ENCODE measurements at regions not wholly inside any gene's neighbourhood (a gene's known extent, or its start where the extent isn't known, plus 50 kb on each side); places are given as distances from the start of the nearest gene placed in this dataset.

DNA sequence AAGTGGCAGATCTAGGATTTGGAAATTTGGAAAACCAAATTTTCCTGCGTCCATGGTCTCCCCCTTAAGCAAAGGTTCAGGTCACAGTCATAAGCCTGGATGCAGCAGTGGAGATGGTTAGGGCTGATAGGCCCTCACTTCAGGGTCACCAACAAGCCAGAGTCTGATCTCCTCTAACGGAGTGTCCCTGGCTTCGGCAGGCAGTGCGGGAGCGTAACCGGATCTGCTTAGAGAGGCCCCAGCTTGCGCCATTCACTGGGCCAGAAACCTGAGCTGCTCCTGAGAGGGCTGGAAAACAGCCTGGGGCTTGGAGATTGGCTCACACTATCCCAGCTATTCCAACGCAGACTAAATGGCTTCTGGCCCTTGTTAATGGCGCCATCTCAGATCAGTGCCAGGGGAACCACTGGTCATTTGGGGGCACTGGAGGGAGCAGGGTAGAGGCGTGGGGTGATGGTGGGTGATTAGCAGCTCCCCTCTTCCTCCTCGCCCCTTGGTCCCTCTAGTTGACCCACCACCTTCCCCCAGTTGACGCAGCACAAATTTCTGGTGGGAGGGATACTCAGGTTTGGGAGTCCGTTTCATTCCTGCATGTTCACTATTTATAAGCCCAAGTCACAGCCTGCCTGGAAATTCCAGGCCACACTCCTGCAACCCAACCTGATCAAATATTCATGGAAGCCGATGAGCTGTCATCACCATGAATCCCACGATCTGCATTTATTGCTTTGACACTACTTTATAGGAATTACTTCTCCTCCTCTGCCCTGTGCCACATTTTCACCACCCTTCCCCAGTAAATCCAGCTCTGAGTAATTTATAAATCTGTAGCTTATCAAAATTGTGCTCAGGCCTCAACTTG, 134.6 kb upstream of the CPEB4 start:
- peak; percentile 64 to 92 for DNase-seq (ENCODE audit: low read depth in 1 of 2, low spot score in 1 of 2)
- no peaks in the 10 kb centered on the region for H3K9me3 ChIP-seq (ENCODE audit: low read depth)
- H3K27ac ChIP-seq = peak overlapping the region; percentile 85
- no peaks in the 10 kb centered on the region for H3K27me3 ChIP-seq
- H3K36me3 ChIP-seq = no peaks in the 10 kb centered on the region
- TF ChIP-seq, protein P1, sequence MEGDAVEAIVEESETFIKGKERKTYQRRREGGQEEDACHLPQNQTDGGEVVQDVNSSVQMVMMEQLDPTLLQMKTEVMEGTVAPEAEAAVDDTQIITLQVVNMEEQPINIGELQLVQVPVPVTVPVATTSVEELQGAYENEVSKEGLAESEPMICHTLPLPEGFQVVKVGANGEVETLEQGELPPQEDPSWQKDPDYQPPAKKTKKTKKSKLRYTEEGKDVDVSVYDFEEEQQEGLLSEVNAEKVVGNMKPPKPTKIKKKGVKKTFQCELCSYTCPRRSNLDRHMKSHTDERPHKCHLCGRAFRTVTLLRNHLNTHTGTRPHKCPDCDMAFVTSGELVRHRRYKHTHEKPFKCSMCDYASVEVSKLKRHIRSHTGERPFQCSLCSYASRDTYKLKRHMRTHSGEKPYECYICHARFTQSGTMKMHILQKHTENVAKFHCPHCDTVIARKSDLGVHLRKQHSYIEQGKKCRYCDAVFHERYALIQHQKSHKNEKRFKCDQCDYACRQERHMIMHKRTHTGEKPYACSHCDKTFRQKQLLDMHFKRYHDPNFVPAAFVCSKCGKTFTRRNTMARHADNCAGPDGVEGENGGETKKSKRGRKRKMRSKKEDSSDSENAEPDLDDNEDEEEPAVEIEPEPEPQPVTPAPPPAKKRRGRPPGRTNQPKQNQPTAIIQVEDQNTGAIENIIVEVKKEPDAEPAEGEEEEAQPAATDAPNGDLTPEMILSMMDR (IDR thresholded peaks at IDR 0.05; ENCODE audit: low read depth, low read length) = no peak
- no peak overlapping the region for H3K4me3 ChIP-seq
- H3K4me1 ChIP-seq (ENCODE audit: low read depth) = peaks cover 21% of the 10 kb centered on the region

DNA sequence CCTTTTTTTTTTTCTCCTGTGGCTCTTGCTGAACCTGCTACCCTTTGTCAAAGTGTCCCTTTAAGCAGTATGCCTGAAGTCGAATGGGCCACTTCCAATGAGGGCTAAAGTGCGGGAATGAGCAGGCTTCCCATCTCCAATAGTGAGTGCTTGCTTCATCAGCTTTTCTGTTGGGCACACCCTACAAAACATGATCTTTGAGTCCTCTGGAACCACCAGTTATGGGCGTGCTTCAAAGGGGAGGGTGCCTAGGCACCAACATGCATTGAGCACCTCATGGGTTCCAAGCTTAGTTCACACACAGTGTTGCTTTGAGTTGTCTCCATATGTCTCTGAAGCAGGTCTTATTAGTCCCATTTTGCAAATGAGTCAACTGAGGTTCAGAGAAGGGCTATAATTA, 132.8 kb upstream of the CPEB4 start:
- peaks cover 21% of the 10 kb centered on the region for H3K4me1 ChIP-seq (ENCODE audit: low read depth)
- no peak overlapping the region for H3K27ac ChIP-seq
- H3K36me3 ChIP-seq = no peaks in the 10 kb centered on the region
- no peak overlapping the region for H3K4me3 ChIP-seq
- DNase-seq (ENCODE audit: low read depth in 1 of 2, low spot score in 1 of 2) = no peak
- H3K9me3 ChIP-seq (ENCODE audit: low read depth) = no peaks in the 10 kb centered on the region
- TF ChIP-seq, protein P1 (IDR thresholded peaks at IDR 0.05; ENCODE audit: low read depth, low read length) = no peak
- H3K27me3 ChIP-seq = no peaks in the 10 kb centered on the region

DNA sequence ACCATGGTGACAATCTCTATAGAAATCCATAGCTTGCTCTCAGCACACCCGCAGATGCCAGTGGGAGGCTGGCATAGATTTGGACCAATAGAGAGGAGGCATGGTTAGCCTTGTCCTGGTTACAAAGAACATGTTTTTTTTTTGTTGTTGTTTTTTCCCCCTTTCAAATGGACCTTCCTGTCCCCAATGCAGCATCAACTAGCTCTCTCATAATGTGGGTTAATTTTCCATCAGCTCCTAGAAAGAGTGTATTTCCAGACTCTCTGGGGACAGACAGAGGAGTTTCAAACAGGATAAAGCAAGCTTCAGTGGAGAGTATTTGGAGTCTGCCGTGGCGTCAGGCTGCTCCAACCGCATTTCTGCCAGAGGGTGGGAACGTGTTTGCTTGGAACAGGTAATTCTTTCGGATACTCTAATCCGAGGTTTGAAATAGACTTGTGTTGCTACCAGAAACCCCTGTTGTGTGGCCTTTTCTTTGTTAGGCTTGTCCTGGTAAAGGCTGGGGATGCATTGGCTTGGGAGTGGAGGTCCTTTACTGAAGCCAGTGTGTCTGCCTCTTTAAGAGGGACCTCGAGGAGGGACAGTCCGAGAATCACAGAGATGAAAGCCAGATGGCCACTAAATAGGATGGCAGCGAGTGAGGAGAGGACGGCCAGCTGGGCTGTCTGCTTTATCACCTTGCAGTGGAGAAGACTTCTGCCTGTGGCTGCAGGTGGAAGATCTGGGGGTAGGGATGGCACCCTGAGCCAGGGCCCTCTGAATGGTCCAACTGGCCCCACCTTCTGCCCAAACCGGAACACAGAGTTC, 130.5 kb upstream of the CPEB4 start:
- DNase-seq (ENCODE audit: low read depth in 1 of 2, low spot score in 1 of 2) = peak in 1 of 2 donors; percentile 49
- H3K4me1 ChIP-seq (ENCODE audit: low read depth) = peaks cover 20% of the 10 kb centered on the region
- no peak overlapping the region for H3K27ac ChIP-seq
- TF ChIP-seq, protein P1 (IDR thresholded peaks at IDR 0.05; ENCODE audit: low read depth, low read length) = no peak
- no peaks in the 10 kb centered on the region for H3K9me3 ChIP-seq (ENCODE audit: low read depth)
- no peaks in the 10 kb centered on the region for H3K36me3 ChIP-seq
- H3K4me3 ChIP-seq = no peak overlapping the region
- no peaks in the 10 kb centered on the region for H3K27me3 ChIP-seq

DNA sequence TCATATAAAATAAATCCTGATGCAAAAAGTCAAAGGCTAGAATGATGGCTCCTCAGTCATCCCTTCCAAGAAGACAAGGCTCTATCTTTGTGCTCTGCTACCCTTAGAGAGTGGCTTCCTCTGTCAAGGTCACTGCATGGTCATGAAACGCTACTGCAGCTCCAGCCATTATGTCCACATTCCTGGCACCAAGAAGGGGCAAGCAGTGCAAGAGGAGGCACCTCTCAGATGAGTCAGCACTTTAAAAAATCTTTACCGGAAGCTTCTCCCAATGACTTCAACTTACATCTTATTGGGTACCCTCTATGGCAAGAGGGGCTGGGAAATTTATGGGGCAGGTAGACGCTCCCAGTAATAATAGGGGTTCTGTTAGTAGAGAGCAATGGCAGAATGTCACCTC, 129.5 kb upstream of the CPEB4 start:
- DNase-seq (ENCODE audit: low read depth in 1 of 2, low spot score in 1 of 2) = no peak
- Histone ChIP-seq H3K27ac (no peak overlapping the region), H3K27me3 (no peaks in the 10 kb centered on the region), H3K9me3 (ENCODE audit: low read depth) (no peaks in the 10 kb centered on the region), H3K4me1 (ENCODE audit: low read depth) (peaks cover 22% of the 10 kb centered on the region), H3K4me3 (no peak overlapping the region), H3K36me3 (no peaks in the 10 kb centered on the region)
- TF ChIP-seq, protein P1 (IDR thresholded peaks at IDR 0.05; ENCODE audit: low read depth, low read length) = no peak

DNA sequence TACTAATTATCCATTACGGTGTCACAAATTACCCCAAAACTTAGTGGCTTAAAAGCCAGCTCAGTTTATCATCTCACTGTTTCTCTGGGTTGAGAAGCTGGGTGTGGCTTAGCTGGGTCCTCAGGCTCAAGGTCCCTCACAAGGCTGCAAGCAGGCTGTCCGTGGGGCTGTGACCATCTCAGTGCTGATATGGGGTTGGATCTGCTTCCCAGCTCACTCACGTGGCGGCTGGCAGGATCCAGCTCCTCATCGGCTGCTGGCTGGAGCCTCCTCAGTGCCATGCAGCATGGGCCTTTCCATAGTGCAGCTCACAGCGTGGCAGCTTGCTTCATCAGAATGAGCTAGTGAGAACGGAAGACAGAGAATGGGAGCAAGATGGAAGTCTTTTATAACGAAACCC, 128.5 kb upstream of the CPEB4 start:
- Histone ChIP-seq H3K27ac (no peak overlapping the region), H3K9me3 (ENCODE audit: low read depth) (no peaks in the 10 kb centered on the region), H3K4me1 (ENCODE audit: low read depth) (peaks cover 26% of the 10 kb centered on the region), H3K27me3 (no peaks in the 10 kb centered on the region), H3K4me3 (no peak overlapping the region), H3K36me3 (no peaks in the 10 kb centered on the region)
- TF ChIP-seq, protein P1 (IDR thresholded peaks at IDR 0.05; ENCODE audit: low read depth, low read length) = no peak
- no peak for DNase-seq (ENCODE audit: low read depth in 1 of 2, low spot score in 1 of 2)

Measured in cardiac muscle cell (in vitro differentiated cells and primary cell).